ENCODE measurements at regions not wholly inside any gene's neighbourhood (a gene's known extent, or its start where the extent isn't known, plus 50 kb on each side); places are given as distances from the start of the nearest gene placed in this dataset.

GRCh38 chr6:113317891-113318574, 539.1 kb upstream of the MARCKS start:
- Histone ChIP-seq H3K27me3 (no peaks in the 10 kb centered on the region), H3K9me3 (no peaks in the 10 kb centered on the region), H3K36me3 (no peaks in the 10 kb centered on the region), H3K4me3 (no peak overlapping the region), H3K4me1 (ENCODE audit: insufficient read depth) (no peaks in the 10 kb centered on the region), H3K27ac (no peak overlapping the region)
- intact Hi-C loops (cut with DNase I) = no loop called here
- 80 to 81% (median 80%) methylated on average over 9 of the region's 9 CpGs for whole genome bisulfite sequencing, 3 donors
- TF ChIP-seq CTCF (IDR thresholded peaks at IDR 0.05) (no peak), EP300 (IDR thresholded peaks at IDR 0.05) (no peak), POLR2A (IDR thresholded peaks at IDR 0.05) (no peak)
- no peak for DNase-seq

GRCh38 chr6:113318575-113318917, 538.6 kb upstream of the MARCKS start:
- no peak for DNase-seq
- TF ChIP-seq POLR2A (IDR thresholded peaks at IDR 0.05) = no peak
- TF ChIP-seq CTCF (IDR thresholded peaks at IDR 0.05) = no peak
- TF ChIP-seq EP300 (IDR thresholded peaks at IDR 0.05) = no peak
- H3K36me3 ChIP-seq = no peaks in the 10 kb centered on the region
- intact Hi-C loops (cut with DNase I) = no loop called here
- no peak overlapping the region for H3K4me3 ChIP-seq
- no peaks in the 10 kb centered on the region for H3K27me3 ChIP-seq
- no peaks in the 10 kb centered on the region for H3K4me1 ChIP-seq (ENCODE audit: insufficient read depth)
- no peak overlapping the region for H3K27ac ChIP-seq
- no peaks in the 10 kb centered on the region for H3K9me3 ChIP-seq
- WGBS, 3 donors = 56 to 64% (median 62%) methylated on average over 5 of the region's 5 CpGs

GRCh38 chr6:113320653-113321052, 536.5 kb upstream of the MARCKS start:
- TF ChIP-seq POLR2A (IDR thresholded peaks at IDR 0.05) (no peak), CTCF (IDR thresholded peaks at IDR 0.05) (no peak), EP300 (IDR thresholded peaks at IDR 0.05) (no peak)
- WGBS, 3 donors = 92 to 97% (median 94%) methylated on average over 2 of the region's 2 CpGs
- intact Hi-C loops (cut with DNase I) = no loop called here
- H3K4me3 ChIP-seq = no peak overlapping the region
- no peak for DNase-seq
- no peaks in the 10 kb centered on the region for H3K36me3 ChIP-seq
- no peaks in the 10 kb centered on the region for H3K9me3 ChIP-seq
- no peak overlapping the region for H3K27ac ChIP-seq
- H3K4me1 ChIP-seq (ENCODE audit: insufficient read depth) = no peaks in the 10 kb centered on the region
- H3K27me3 ChIP-seq = no peaks in the 10 kb centered on the region

GRCh38 chr6:113326781-113327180, 530.4 kb upstream of the MARCKS start:
- intact Hi-C loops (cut with DNase I) = no loop called here
- H3K4me3 ChIP-seq = no peak overlapping the region
- 81 to 89% (median 84%) methylated on average over 3 of the region's 3 CpGs for WGBS, 3 donors
- H3K9me3 ChIP-seq = no peaks in the 10 kb centered on the region
- no peaks in the 10 kb centered on the region for H3K27me3 ChIP-seq
- no peaks in the 10 kb centered on the region for H3K36me3 ChIP-seq
- TF ChIP-seq POLR2A (IDR thresholded peaks at IDR 0.05) (no peak), EP300 (IDR thresholded peaks at IDR 0.05) (no peak), CTCF (IDR thresholded peaks at IDR 0.05) (no peak)
- no peak for DNase-seq
- H3K27ac ChIP-seq = no peak overlapping the region
- H3K4me1 ChIP-seq (ENCODE audit: insufficient read depth) = no peaks in the 10 kb centered on the region

Measured in ovary (tissue), 7 donors.